ENCODE measurements at regions not wholly inside any gene's neighbourhood (a gene's known extent, or its start where the extent isn't known, plus 50 kb on each side); places are given as distances from the start of the nearest gene placed in this dataset.

- DNase-seq = no peak
- H3K27me3 ChIP-seq (ENCODE audit: insufficient read depth, low read length, poor library complexity) = no peaks in the 10 kb centered on the region
- H2AFZ ChIP-seq (ENCODE audit: low read depth, low read length) = no peak overlapping the region
These were observed 624.3 kb upstream of the TENM3 start for GRCh38 chr4:181618896-181619295.

GRCh38 chr4:181619651-181620050 lies 623.6 kb upstream of the TENM3 start:
- no peaks in the 10 kb centered on the region for H3K4me1 ChIP-seq (ENCODE audit: insufficient read depth, low read length)
- DNase-seq (no peak), ATAC-seq (ENCODE audit: insufficient read depth, low read depth) (no peak)
- H3K27ac ChIP-seq (ENCODE audit: low read length) = no peak overlapping the region
- no peaks in the 10 kb centered on the region for H3K36me3 ChIP-seq (ENCODE audit: insufficient read depth, low read length)
- H3K79me2 ChIP-seq (ENCODE audit: insufficient read depth, low read length) = no peaks in the 10 kb centered on the region
- no peaks in the 10 kb centered on the region for H3K27me3 ChIP-seq (ENCODE audit: insufficient read depth, low read length, poor library complexity)
- H3K9me3 ChIP-seq (ENCODE audit: insufficient read depth, low read length, severe bottlenecking) = no peaks in the 10 kb centered on the region
- no peak overlapping the region for H2AFZ ChIP-seq (ENCODE audit: low read depth, low read length)
- TF ChIP-seq CTCF (IDR thresholded peaks at IDR 0.05; ENCODE audit: borderline replicate concordance, extremely low read depth, low read length, poor library complexity, severe bottlenecking) = no peak
- no peak for TF ChIP-seq EZH2 (IDR thresholded peaks at IDR 0.05; ENCODE audit: borderline replicate concordance, low read depth, low read length, severe bottlenecking)
- no peaks in the 10 kb centered on the region for H4K20me1 ChIP-seq (ENCODE audit: insufficient read depth, low read length)
- H3K9ac ChIP-seq (ENCODE audit: low read depth, low read length) = no peak overlapping the region
- no peak overlapping the region for H3K4me3 ChIP-seq (ENCODE audit: low read depth in 1 of 2, low read length in 2 of 2)
- H3K4me2 ChIP-seq (ENCODE audit: insufficient read depth, low read length) = no peak overlapping the region

More at GRCh38 chr4:181618896-181619295, 624.3 kb upstream of the TENM3 start:
- Histone ChIP-seq H3K9me3 (ENCODE audit: insufficient read depth, low read length, severe bottlenecking) (no peaks in the 10 kb centered on the region), H3K9ac (ENCODE audit: low read depth, low read length) (no peak overlapping the region), H3K4me3 (ENCODE audit: low read depth in 1 of 2, low read length in 2 of 2) (no peak overlapping the region), H3K27ac (ENCODE audit: low read length) (no peak overlapping the region), H4K20me1 (ENCODE audit: insufficient read depth, low read length) (no peaks in the 10 kb centered on the region), H3K4me1 (ENCODE audit: insufficient read depth, low read length) (no peaks in the 10 kb centered on the region), H3K79me2 (ENCODE audit: insufficient read depth, low read length) (no peaks in the 10 kb centered on the region), H3K4me2 (ENCODE audit: insufficient read depth, low read length) (no peak overlapping the region), H3K36me3 (ENCODE audit: insufficient read depth, low read length) (no peaks in the 10 kb centered on the region)
- no peak for ATAC-seq (ENCODE audit: insufficient read depth, low read depth)
- TF ChIP-seq CTCF (IDR thresholded peaks at IDR 0.05; ENCODE audit: borderline replicate concordance, extremely low read depth, low read length, poor library complexity, severe bottlenecking) (no peak), EZH2 (IDR thresholded peaks at IDR 0.05; ENCODE audit: borderline replicate concordance, low read depth, low read length, severe bottlenecking) (no peak)

- Histone ChIP-seq H4K20me1 (ENCODE audit: insufficient read depth, low read length) (no peaks in the 10 kb centered on the region), H3K9me3 (ENCODE audit: insufficient read depth, low read length, severe bottlenecking) (no peaks in the 10 kb centered on the region), H3K4me3 (ENCODE audit: low read depth in 1 of 2, low read length in 2 of 2) (no peak overlapping the region), H3K27me3 (ENCODE audit: insufficient read depth, low read length, poor library complexity) (no peaks in the 10 kb centered on the region), H3K4me1 (ENCODE audit: insufficient read depth, low read length) (no peaks in the 10 kb centered on the region), H3K36me3 (ENCODE audit: insufficient read depth, low read length) (no peaks in the 10 kb centered on the region), H3K4me2 (ENCODE audit: insufficient read depth, low read length) (no peak overlapping the region), H3K9ac (ENCODE audit: low read depth, low read length) (no peak overlapping the region), H3K79me2 (ENCODE audit: insufficient read depth, low read length) (no peaks in the 10 kb centered on the region), H3K27ac (ENCODE audit: low read length) (no peak overlapping the region), H2AFZ (ENCODE audit: low read depth, low read length) (no peak overlapping the region)
- DNase-seq (no peak), ATAC-seq (ENCODE audit: insufficient read depth, low read depth) (no peak)
- TF ChIP-seq CTCF (IDR thresholded peaks at IDR 0.05; ENCODE audit: borderline replicate concordance, extremely low read depth, low read length, poor library complexity, severe bottlenecking) = no peak
- no peak for TF ChIP-seq EZH2 (IDR thresholded peaks at IDR 0.05; ENCODE audit: borderline replicate concordance, low read depth, low read length, severe bottlenecking)
These were observed 605.8 kb upstream of the TENM3 start for GRCh38 chr4:181637186-181638105.
